ENCODE measurements at regions not wholly inside any gene's neighbourhood (a gene's known extent, or its start where the extent isn't known, plus 50 kb on each side); places are given as distances from the start of the nearest gene placed in this dataset.

DNA sequence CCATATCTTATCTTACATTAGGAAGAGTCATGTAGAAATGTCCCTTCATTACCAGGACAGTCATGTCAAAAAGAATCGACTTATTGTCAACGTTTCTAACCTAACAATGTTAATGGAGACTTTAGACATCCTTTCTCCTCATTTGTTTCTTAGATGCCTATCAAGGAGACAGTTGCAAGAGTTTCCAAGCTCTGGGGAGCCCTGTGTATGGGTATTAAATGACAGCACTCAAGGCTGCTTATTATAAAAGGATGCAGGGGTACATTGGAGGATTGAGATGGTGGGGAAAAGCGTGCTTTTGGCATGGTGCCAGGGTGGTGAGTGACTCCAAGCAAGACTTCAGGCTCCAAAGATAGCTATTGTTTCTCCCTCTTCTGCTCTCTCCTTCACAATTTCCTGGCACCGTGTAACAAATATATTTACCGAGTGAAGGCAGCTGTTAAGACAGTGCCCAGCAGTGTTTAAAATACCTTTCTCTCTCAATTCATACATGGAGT, 461.3 kb upstream of the CLINT1 start:
- H3K36me3 ChIP-seq (ENCODE audit: control insufficient read depth, insufficient read depth, low read length): no peaks in the 10 kb centered on the region
- H3K27me3 ChIP-seq (ENCODE audit: control insufficient read depth, insufficient read depth, low read length, poor library complexity, severe bottlenecking): no peaks in the 10 kb centered on the region
- no peak overlapping the region for H3K27ac ChIP-seq (ENCODE audit: insufficient read depth, low read depth, low read length, poor library complexity, severe bottlenecking)
- H3K9me3 ChIP-seq (ENCODE audit: control insufficient read depth, low read length): no peaks in the 10 kb centered on the region
- H3K4me3 ChIP-seq (ENCODE audit: insufficient read depth, low read depth, low read length): no peak overlapping the region
- H3K4me1 ChIP-seq (ENCODE audit: control insufficient read depth, insufficient read depth, low read length): no peaks in the 10 kb centered on the region
- WGBS, 2 experiments: 90 to 94% methylated on average over 5 of the region's 5 CpGs

GRCh38 chr5:158317507-158317906, 458.6 kb upstream of the CLINT1 start:
- Histone ChIP-seq H3K36me3 (ENCODE audit: control insufficient read depth, insufficient read depth, low read length) (no peaks in the 10 kb centered on the region), H3K9me3 (ENCODE audit: control insufficient read depth, low read length) (no peaks in the 10 kb centered on the region), H3K4me3 (ENCODE audit: insufficient read depth, low read depth, low read length) (no peak overlapping the region), H3K27ac (ENCODE audit: insufficient read depth, low read depth, low read length, poor library complexity, severe bottlenecking) (no peak overlapping the region), H3K27me3 (ENCODE audit: control insufficient read depth, insufficient read depth, low read length, poor library complexity, severe bottlenecking) (no peaks in the 10 kb centered on the region), H3K4me1 (ENCODE audit: control insufficient read depth, insufficient read depth, low read length) (no peaks in the 10 kb centered on the region)
- 90 to 94% methylated on average over 4 of the region's 4 CpGs for WGBS, 2 experiments

GRCh38 chr5:158313733-158314464, 455.0 kb upstream of the CLINT1 start:
- H3K27ac ChIP-seq (ENCODE audit: insufficient read depth, low read depth, low read length, poor library complexity, severe bottlenecking): no peak overlapping the region
- H3K27me3 ChIP-seq (ENCODE audit: control insufficient read depth, insufficient read depth, low read length, poor library complexity, severe bottlenecking): no peaks in the 10 kb centered on the region
- WGBS, 2 experiments: 63 to 67% methylated on average over 14 to 15 of the region's 15 CpGs
- no peak overlapping the region for H3K4me3 ChIP-seq (ENCODE audit: insufficient read depth, low read depth, low read length)
- H3K9me3 ChIP-seq (ENCODE audit: control insufficient read depth, low read length): no peaks in the 10 kb centered on the region
- no peaks in the 10 kb centered on the region for H3K4me1 ChIP-seq (ENCODE audit: control insufficient read depth, insufficient read depth, low read length)
- no peaks in the 10 kb centered on the region for H3K36me3 ChIP-seq (ENCODE audit: control insufficient read depth, insufficient read depth, low read length)

- H3K4me3 ChIP-seq (ENCODE audit: insufficient read depth, low read depth, low read length): no peak overlapping the region
- no peaks in the 10 kb centered on the region for H3K9me3 ChIP-seq (ENCODE audit: control insufficient read depth, low read length)
- WGBS, 2 experiments: 72 to 79% methylated on average over 12 of the region's 12 CpGs
- H3K27ac ChIP-seq (ENCODE audit: insufficient read depth, low read depth, low read length, poor library complexity, severe bottlenecking): no peak overlapping the region
- H3K4me1 ChIP-seq (ENCODE audit: control insufficient read depth, insufficient read depth, low read length): no peaks in the 10 kb centered on the region
- no peaks in the 10 kb centered on the region for H3K27me3 ChIP-seq (ENCODE audit: control insufficient read depth, insufficient read depth, low read length, poor library complexity, severe bottlenecking)
- H3K36me3 ChIP-seq (ENCODE audit: control insufficient read depth, insufficient read depth, low read length): no peaks in the 10 kb centered on the region
These were observed 454.2 kb upstream of the CLINT1 start for GRCh38 chr5:158313027-158313732.

DNA sequence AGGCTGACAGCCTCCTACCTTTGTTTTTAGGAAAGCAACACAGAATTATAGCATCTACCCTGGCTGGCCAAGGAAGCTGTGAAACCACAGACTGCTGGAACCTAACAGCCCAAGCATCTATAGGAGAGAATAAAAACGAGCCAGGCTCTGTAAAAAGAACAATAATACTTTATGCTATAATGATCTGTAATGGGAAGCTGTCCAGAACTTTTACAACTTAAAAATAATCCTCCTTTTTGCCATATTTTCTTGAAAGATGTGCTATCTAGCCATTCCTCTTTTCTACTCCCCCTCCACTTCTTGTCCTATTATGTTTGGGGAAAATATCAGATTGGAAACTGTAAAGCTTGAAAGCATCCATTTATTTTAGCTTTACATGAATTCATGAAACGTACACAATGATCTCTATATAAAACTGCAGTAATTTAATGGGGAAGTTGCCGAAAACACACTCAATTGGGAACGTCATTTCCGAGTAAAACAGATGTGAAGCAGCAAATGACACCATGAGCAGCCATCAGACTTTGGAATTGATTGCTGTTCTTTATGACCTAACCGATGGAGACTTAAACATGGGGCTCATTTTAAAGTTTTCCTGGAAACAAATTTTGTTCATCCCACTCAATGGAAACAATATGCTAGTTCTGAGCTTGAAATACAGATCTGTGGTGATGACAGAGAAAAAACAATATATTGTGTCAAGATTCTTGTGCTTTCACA, 450.3 kb upstream of the CLINT1 start:
- H3K4me1 ChIP-seq (ENCODE audit: control insufficient read depth, insufficient read depth, low read length): no peaks in the 10 kb centered on the region
- WGBS, 2 experiments: 91 to 96% methylated on average over 5 to 6 of the region's 6 CpGs

DNA sequence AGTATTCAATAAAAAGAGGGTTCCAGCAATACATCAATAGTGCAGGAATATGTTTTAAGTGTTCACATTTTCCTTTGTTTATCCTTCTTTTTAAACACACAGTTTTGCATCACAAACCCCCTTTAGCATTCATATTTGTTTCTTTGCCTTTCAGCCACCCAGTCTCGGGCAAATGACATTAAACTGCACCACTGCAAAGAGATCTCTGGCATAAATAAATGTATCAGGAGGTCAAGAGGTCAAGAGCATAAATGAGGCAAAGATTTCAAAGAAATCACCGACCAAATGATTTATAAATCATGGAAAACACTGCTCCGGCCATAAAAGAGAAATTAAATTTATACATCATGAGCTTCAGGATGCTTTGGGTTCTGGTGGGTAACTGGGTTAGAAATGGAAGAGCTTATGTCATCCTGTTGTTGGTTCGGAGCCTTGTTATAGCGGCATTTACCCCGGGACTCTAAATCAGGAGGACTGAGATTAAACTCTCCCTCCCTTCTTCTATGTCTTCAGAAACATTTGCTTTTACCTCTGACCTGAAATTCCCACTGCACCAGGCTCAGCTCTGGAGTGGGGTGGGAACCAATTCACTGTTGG, 449.6 kb upstream of the CLINT1 start:
- Histone ChIP-seq H3K4me1 (ENCODE audit: control insufficient read depth, insufficient read depth, low read length) (no peaks in the 10 kb centered on the region), H3K27ac (ENCODE audit: insufficient read depth, low read depth, low read length, poor library complexity, severe bottlenecking) (no peak overlapping the region), H3K4me3 (ENCODE audit: insufficient read depth, low read depth, low read length) (no peak overlapping the region), H3K36me3 (ENCODE audit: control insufficient read depth, insufficient read depth, low read length) (no peaks in the 10 kb centered on the region), H3K9me3 (ENCODE audit: control insufficient read depth, low read length) (no peaks in the 10 kb centered on the region), H3K27me3 (ENCODE audit: control insufficient read depth, insufficient read depth, low read length, poor library complexity, severe bottlenecking) (no peaks in the 10 kb centered on the region)
- 85 to 86% methylated on average over 6 of the region's 6 CpGs for whole genome bisulfite sequencing, 2 experiments

More for the DNA sequence above, 450.3 kb upstream of the CLINT1 start:
- Histone ChIP-seq H3K36me3 (ENCODE audit: control insufficient read depth, insufficient read depth, low read length) (no peaks in the 10 kb centered on the region), H3K27me3 (ENCODE audit: control insufficient read depth, insufficient read depth, low read length, poor library complexity, severe bottlenecking) (no peaks in the 10 kb centered on the region), H3K9me3 (ENCODE audit: control insufficient read depth, low read length) (no peaks in the 10 kb centered on the region), H3K4me3 (ENCODE audit: insufficient read depth, low read depth, low read length) (no peak overlapping the region), H3K27ac (ENCODE audit: insufficient read depth, low read depth, low read length, poor library complexity, severe bottlenecking) (no peak overlapping the region)

- Histone ChIP-seq H3K36me3 (ENCODE audit: control insufficient read depth, insufficient read depth, low read length) (no peaks in the 10 kb centered on the region), H3K4me3 (ENCODE audit: insufficient read depth, low read depth, low read length) (no peak overlapping the region), H3K27me3 (ENCODE audit: control insufficient read depth, insufficient read depth, low read length, poor library complexity, severe bottlenecking) (no peaks in the 10 kb centered on the region), H3K9me3 (ENCODE audit: control insufficient read depth, low read length) (no peaks in the 10 kb centered on the region), H3K4me1 (ENCODE audit: control insufficient read depth, insufficient read depth, low read length) (no peaks in the 10 kb centered on the region), H3K27ac (ENCODE audit: insufficient read depth, low read depth, low read length, poor library complexity, severe bottlenecking) (no peak overlapping the region)
- WGBS, 2 experiments: 89 to 100% methylated on average over 1 of the region's 1 CpG
These were observed 446.9 kb upstream of the CLINT1 start for GRCh38 chr5:158305861-158306260.

- 69 to 84% methylated on average over 2 of the region's 2 CpGs for WGBS, 2 experiments
- Histone ChIP-seq H3K4me3 (ENCODE audit: insufficient read depth, low read depth, low read length) (no peak overlapping the region), H3K27ac (ENCODE audit: insufficient read depth, low read depth, low read length, poor library complexity, severe bottlenecking) (no peak overlapping the region), H3K36me3 (ENCODE audit: control insufficient read depth, insufficient read depth, low read length) (no peaks in the 10 kb centered on the region), H3K9me3 (ENCODE audit: control insufficient read depth, low read length) (no peaks in the 10 kb centered on the region), H3K4me1 (ENCODE audit: control insufficient read depth, insufficient read depth, low read length) (no peaks in the 10 kb centered on the region), H3K27me3 (ENCODE audit: control insufficient read depth, insufficient read depth, low read length, poor library complexity, severe bottlenecking) (no peaks in the 10 kb centered on the region)
These were observed 445.7 kb upstream of the CLINT1 start for GRCh38 chr5:158304607-158305006.

GRCh38 chr5:158303883-158304282, 444.9 kb upstream of the CLINT1 start:
- Histone ChIP-seq H3K27me3 (ENCODE audit: control insufficient read depth, insufficient read depth, low read length, poor library complexity, severe bottlenecking) (no peaks in the 10 kb centered on the region), H3K27ac (ENCODE audit: insufficient read depth, low read depth, low read length, poor library complexity, severe bottlenecking) (no peak overlapping the region), H3K9me3 (ENCODE audit: control insufficient read depth, low read length) (no peaks in the 10 kb centered on the region), H3K4me3 (ENCODE audit: insufficient read depth, low read depth, low read length) (no peak overlapping the region), H3K4me1 (ENCODE audit: control insufficient read depth, insufficient read depth, low read length) (no peaks in the 10 kb centered on the region), H3K36me3 (ENCODE audit: control insufficient read depth, insufficient read depth, low read length) (no peaks in the 10 kb centered on the region)
- WGBS, 2 experiments: 93 to 97% methylated on average over 1 of the region's 1 CpG

DNA sequence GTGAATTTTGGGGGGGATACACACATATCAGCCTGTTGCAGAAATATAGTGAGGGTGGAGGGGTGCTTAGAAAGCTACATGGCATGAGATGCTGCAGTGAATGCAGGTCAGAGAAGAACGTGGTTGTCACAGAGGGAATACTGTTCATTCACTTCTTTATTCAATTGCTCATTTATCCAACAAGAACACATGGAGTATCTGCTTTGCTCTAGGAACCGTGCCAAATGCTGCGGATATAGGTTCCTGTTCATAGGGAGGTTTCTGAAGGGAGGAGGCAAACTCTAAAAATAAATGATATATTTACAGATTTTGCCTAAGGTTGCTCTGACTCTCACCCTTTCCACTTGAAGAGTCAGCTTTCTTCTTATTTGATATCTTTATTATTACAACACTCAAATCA, 444.3 kb upstream of the CLINT1 start:
- H3K27ac ChIP-seq (ENCODE audit: insufficient read depth, low read depth, low read length, poor library complexity, severe bottlenecking): no peak overlapping the region
- H3K36me3 ChIP-seq (ENCODE audit: control insufficient read depth, insufficient read depth, low read length): no peaks in the 10 kb centered on the region
- no peaks in the 10 kb centered on the region for H3K9me3 ChIP-seq (ENCODE audit: control insufficient read depth, low read length)
- no peaks in the 10 kb centered on the region for H3K4me1 ChIP-seq (ENCODE audit: control insufficient read depth, insufficient read depth, low read length)
- H3K27me3 ChIP-seq (ENCODE audit: control insufficient read depth, insufficient read depth, low read length, poor library complexity, severe bottlenecking): no peaks in the 10 kb centered on the region
- 83 to 98% methylated on average over 1 to 2 of the region's 3 CpGs for WGBS, 2 experiments
- no peak overlapping the region for H3K4me3 ChIP-seq (ENCODE audit: insufficient read depth, low read depth, low read length)

Data from ectodermal cell (in vitro differentiated cells).